H9 (cell line): ENCODE measurements at regions not wholly inside any gene's neighbourhood (a gene's known extent, or its start where the extent isn't known, plus 50 kb on each side); places are given as distances from the start of the nearest gene placed in this dataset.

Experiments
- DNase-seq: peaks from one replicate; pipeline ENCODE4 v3.0.0-alpha.2; 2017
- H2AFZ ChIP-seq: one replicate; pipeline ENCODE4 v1.6.1; 2013; ENCODE audit warnings: mild to moderate bottlenecking, low read length, control low read depth, moderate library complexity
- H2AK5ac ChIP-seq: 2 replicates; pipeline ENCODE4 v1.6.1; 2013; ENCODE audit warnings: low read length, control low read depth, mixed read lengths; ENCODE audit not compliant: insufficient read length
- H2BK120ac ChIP-seq: one replicate; pipeline ENCODE4 v1.6.1; 2013; ENCODE audit warnings: low read depth, mild to moderate bottlenecking, low read length, control low read depth, inconsistent platforms; ENCODE audit not compliant: poor library complexity, severe bottlenecking
- H2BK12ac ChIP-seq: 2 replicates; pipeline ENCODE4 v1.6.1; 2013; ENCODE audit warnings: low read length, control low read depth, mixed read lengths, low read depth; ENCODE audit not compliant: insufficient read length
- H2BK15ac ChIP-seq: 2 replicates; pipeline ENCODE4 v1.6.1; 2013; ENCODE audit warnings: low read depth, low read length, control low read depth
- H2BK20ac ChIP-seq: one replicate; pipeline ENCODE4 v1.6.1; 2013; ENCODE audit warnings: low read depth, mild to moderate bottlenecking, low read length, control low read depth, inconsistent platforms; ENCODE audit not compliant: poor library complexity, severe bottlenecking
- H2BK5ac ChIP-seq: 2 replicates; pipeline ENCODE4 v1.6.1; 2013; ENCODE audit warnings: low read length, control low read depth, mixed read lengths; ENCODE audit not compliant: insufficient read length
- H3K14ac ChIP-seq: 2 replicates; pipeline ENCODE4 v1.6.1; 2013; ENCODE audit warnings: low read length, control low read depth; ENCODE audit not compliant: insufficient read depth
- H3K18ac ChIP-seq: 2 replicates; pipeline ENCODE4 v1.6.1; 2013; ENCODE audit warnings: low read depth, mild to moderate bottlenecking, mixed read lengths, low read length, control low read depth; ENCODE audit not compliant: insufficient read length
- H3K23ac ChIP-seq: 2 replicates; pipeline ENCODE4 v1.6.1; 2013; ENCODE audit warnings: low read length, control low read depth, mixed read lengths, low read depth; ENCODE audit not compliant: insufficient read length
- H3K23me2 ChIP-seq: 2 replicates; pipeline ENCODE4 v1.6.1; 2013; ENCODE audit warnings: low read depth, mild to moderate bottlenecking, mixed read lengths, low read length, control low read depth; ENCODE audit not compliant: insufficient read length, poor library complexity, severe bottlenecking
- H3K27ac ChIP-seq: 2 replicates; pipeline ENCODE4 v1.5.1; 2013; ENCODE audit warnings: low read length, control low read depth, mixed read lengths, low read depth; ENCODE audit not compliant: insufficient read length
- H3K27me3 ChIP-seq: 2 replicates; pipeline ENCODE4 v1.6.1; 2013; ENCODE audit warnings: low read length, control low read depth, inconsistent platforms; ENCODE audit not compliant: insufficient read depth
- H3K4ac ChIP-seq: 2 replicates; pipeline ENCODE4 v1.6.1; 2013; ENCODE audit warnings: low read depth, mild to moderate bottlenecking, control low read depth, inconsistent platforms, low read length, moderate library complexity
- H3K4me1 ChIP-seq: 2 replicates; pipeline ENCODE4 v1.6.1; 2013; ENCODE audit warnings: low read length, control low read depth, inconsistent platforms; ENCODE audit not compliant: insufficient read depth
- H3K4me2 ChIP-seq: 2 replicates; pipeline ENCODE4 v1.6.1; 2013; ENCODE audit warnings: low read length, control low read depth, mixed read lengths; ENCODE audit not compliant: insufficient read length, insufficient read depth
- H3K56ac ChIP-seq: 2 replicates; pipeline ENCODE4 v1.6.1; 2013; ENCODE audit warnings: low read depth, mild to moderate bottlenecking, mixed read lengths, low read length, control low read depth; ENCODE audit not compliant: insufficient read length
- H3K79me1 ChIP-seq: 2 replicates; pipeline ENCODE4 v1.6.1; 2013; ENCODE audit warnings: low read depth, mild to moderate bottlenecking, moderate library complexity, low read length, control low read depth, inconsistent platforms; ENCODE audit not compliant: insufficient read depth, poor library complexity, severe bottlenecking
- H3K79me2 ChIP-seq: 2 replicates; pipeline ENCODE4 v1.6.1; 2013; ENCODE audit warnings: low read length, control low read depth, inconsistent platforms; ENCODE audit not compliant: insufficient read depth
- H3K9ac ChIP-seq: 2 replicates; pipeline ENCODE4 v1.6.1; 2013; ENCODE audit warnings: low read length, control low read depth, mixed read lengths; ENCODE audit not compliant: insufficient read length; ENCODE audit errors: extremely low read depth
- H3K9me3 ChIP-seq: one replicate; pipeline ENCODE4 v1.6.1; 2013; ENCODE audit warnings: low read depth, low read length, inconsistent platforms; ENCODE audit not compliant: control insufficient read depth
- H3T11ph ChIP-seq: one replicate; pipeline ENCODE4 v1.6.1; 2013; ENCODE audit warnings: mild to moderate bottlenecking, low read length, control low read depth, inconsistent platforms
- H4K20me1 ChIP-seq: one replicate; pipeline ENCODE4 v1.6.1; 2013; ENCODE audit not compliant: control insufficient read depth, insufficient read length, insufficient read depth
- H4K5ac ChIP-seq: 2 replicates; pipeline ENCODE4 v1.6.1; 2013; ENCODE audit warnings: low read depth, mild to moderate bottlenecking, mixed read lengths, low read length, control low read depth; ENCODE audit not compliant: insufficient read length
- H4K8ac ChIP-seq: replicated peaks from 2 replicates; pipeline ENCODE4 v1.6.1; 2013; ENCODE audit warnings: low read length, control low read depth, mixed read lengths, low read depth; ENCODE audit not compliant: insufficient read length
- H4K91ac ChIP-seq: 2 replicates; pipeline ENCODE4 v1.6.1; 2013; ENCODE audit warnings: low read depth, mild to moderate bottlenecking, moderate library complexity, mixed read lengths, low read length, control low read depth; ENCODE audit not compliant: insufficient read length
- H3K27ac Mint-ChIP-seq, 3 experiments: 2 replicates in 2 of 3; 3 replicates in 1 of 3; pipeline ENCODE4 v1.8.0; 2020 to 2021; ENCODE audit warnings: mixed read lengths in 3 of 3, mild to moderate bottlenecking in 1 of 3, moderate library complexity in 1 of 3
- H3K27me3 Mint-ChIP-seq: 2 replicates; pipeline ENCODE4 v1.8.0; 2021; ENCODE audit warnings: low read depth, mild to moderate bottlenecking, moderate library complexity, mixed read lengths
- H3K36me3 Mint-ChIP-seq, 3 experiments: 2 replicates in 2 of 3; 3 replicates in 1 of 3; pipeline ENCODE4 v1.8.0; 2020 to 2021; ENCODE audit warnings: low read depth in 3 of 3, mixed read lengths in 3 of 3; ENCODE audit not compliant: insufficient read depth in 1 of 3
- H3K4me1 Mint-ChIP-seq, 2 experiments: 2 replicates each; pipeline ENCODE4 v1.8.0; 2020; ENCODE audit warnings: mixed read lengths in 2 of 2
- H3K4me3 Mint-ChIP-seq, 2 experiments: 2 replicates in 1 of 2; 3 replicates in 1 of 2; pipeline ENCODE4 v1.8.0; 2020 to 2021; ENCODE audit warnings: mild to moderate bottlenecking in 2 of 2, mixed read lengths in 2 of 2, moderate library complexity in 1 of 2
- H3K9me3 Mint-ChIP-seq, 2 experiments: 2 replicates in 1 of 2; 3 replicates in 1 of 2; pipeline ENCODE4 v1.8.0; 2020; ENCODE audit warnings: mild to moderate bottlenecking in 2 of 2, mixed read lengths in 2 of 2, moderate library complexity in 1 of 2
- CTCF ChIP-seq: fragments of 200-600 bp; sonication (generic); conservative IDR thresholded peaks from 3 replicates; pipeline ENCODE4 v1.8.0; 2021; ENCODE audit warnings: antibody characterized with exemption, mild to moderate bottlenecking
- WGBS: extraction: QIAGEN DNeasy Blood & Tissue Kit; methylation state at CpG from one replicate; pipeline ENCODE4 v1.1.7; 2013; ENCODE audit warnings: missing lambda C conversion rate, low lambda C conversion rate, mixed read lengths; ENCODE audit not compliant: insufficient read length; ENCODE audit errors: extremely low coverage; 5-methylcytosine and 5-hydroxymethylcytosine counted together

GRCh38 chr10:58107506-58107905, 160.2 kb downstream of the IPMK start:
- no peak overlapping the region for H4K8ac ChIP-seq
- H3K14ac ChIP-seq, result no peak overlapping the region
- no peak overlapping the region for H3K27ac ChIP-seq
- no peak overlapping the region for H4K91ac ChIP-seq
- H3K4ac ChIP-seq, result no peak overlapping the region
- H3K27me3 ChIP-seq, result no peaks in the 10 kb centered on the region
- no CpG with 5 or more reads among the region's 2 CpGs for WGBS
- no peak overlapping the region for H2BK12ac ChIP-seq
- no peak overlapping the region for H2BK120ac ChIP-seq
- no peak overlapping the region for H2AFZ ChIP-seq
- H3K9me3 Mint-ChIP-seq, result peaks cover 6 to 10% of the 10 kb centered on the region in 2 experiments
- H3K9ac ChIP-seq, result no peak overlapping the region
- H4K5ac ChIP-seq, result no peak overlapping the region
- H3K18ac ChIP-seq, result no peak overlapping the region
- no peak for DNase-seq
- H4K20me1 ChIP-seq, result no peaks in the 10 kb centered on the region
- no peaks in the 10 kb centered on the region for H3K23me2 ChIP-seq
- H3K79me1 ChIP-seq, result no peaks in the 10 kb centered on the region
- no peaks in the 10 kb centered on the region for H3K4me1 ChIP-seq
- no peak overlapping the region for H3K27ac Mint-ChIP-seq
- no peak for TF ChIP-seq CTCF
- H3K27me3 Mint-ChIP-seq, result no peaks in the 10 kb centered on the region
- H3K79me2 ChIP-seq, result no peaks in the 10 kb centered on the region
- H2BK15ac ChIP-seq, result no peak overlapping the region
- no peak overlapping the region for H3K4me2 ChIP-seq
- no peaks in the 10 kb centered on the region for H3K4me1 Mint-ChIP-seq
- H3K56ac ChIP-seq, result no peak overlapping the region
- peaks cover 2 to 19% (median 4%) of the 10 kb centered on the region in 3 experiments; a peak in 5 of 7 replicates for H3K36me3 Mint-ChIP-seq
- no peak overlapping the region for H3T11ph ChIP-seq
- no peak overlapping the region for H3K23ac ChIP-seq
- no peak overlapping the region for H2BK5ac ChIP-seq
- H3K4me3 Mint-ChIP-seq, result no peak overlapping the region
- no peak overlapping the region for H2BK20ac ChIP-seq
- no peak overlapping the region for H2AK5ac ChIP-seq
- no peaks in the 10 kb centered on the region for H3K9me3 ChIP-seq
